22Rv1 (cell line): ENCODE measurements at regions not wholly inside any gene's neighbourhood (a gene's known extent, or its start where the extent isn't known, plus 50 kb on each side); places are given as distances from the start of the nearest gene placed in this dataset.

ENCODE experiments used
- ZFX ChIP-seq: fragments of 450-650 bp; IDR thresholded peaks from 2 replicates; pipeline ENCODE4 v1.6.1; 2017; ENCODE audit warnings: antibody characterized with exemption, borderline replicate concordance
- TF ChIP-seq, protein P1 (sequence below): fragments of 450-650 bp; IDR thresholded peaks from 2 replicates; pipeline ENCODE4 v1.5.1; 2017; ENCODE audit warnings: mild to moderate bottlenecking

DNA sequence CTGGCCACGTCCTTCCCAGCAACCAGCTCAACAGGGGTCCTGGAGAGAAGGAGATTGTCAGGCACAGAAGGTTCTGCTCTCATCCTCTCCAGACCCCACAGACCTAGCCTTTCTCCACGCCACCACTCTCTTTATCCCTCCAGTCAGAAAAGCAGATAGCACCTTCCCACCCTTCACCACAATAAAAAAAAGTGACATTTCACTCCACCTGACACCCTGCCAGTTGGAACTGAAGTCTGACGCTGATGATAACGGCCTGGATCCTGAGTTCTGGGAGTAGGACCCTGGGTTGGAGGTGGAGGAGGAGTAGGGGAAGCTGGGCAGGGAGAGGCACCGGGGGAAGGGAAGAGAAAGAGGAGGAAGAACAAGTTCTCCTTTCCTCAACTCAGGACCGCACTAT is 127.5 kb upstream of the ANO1 start:
- TF ChIP-seq, protein P1, sequence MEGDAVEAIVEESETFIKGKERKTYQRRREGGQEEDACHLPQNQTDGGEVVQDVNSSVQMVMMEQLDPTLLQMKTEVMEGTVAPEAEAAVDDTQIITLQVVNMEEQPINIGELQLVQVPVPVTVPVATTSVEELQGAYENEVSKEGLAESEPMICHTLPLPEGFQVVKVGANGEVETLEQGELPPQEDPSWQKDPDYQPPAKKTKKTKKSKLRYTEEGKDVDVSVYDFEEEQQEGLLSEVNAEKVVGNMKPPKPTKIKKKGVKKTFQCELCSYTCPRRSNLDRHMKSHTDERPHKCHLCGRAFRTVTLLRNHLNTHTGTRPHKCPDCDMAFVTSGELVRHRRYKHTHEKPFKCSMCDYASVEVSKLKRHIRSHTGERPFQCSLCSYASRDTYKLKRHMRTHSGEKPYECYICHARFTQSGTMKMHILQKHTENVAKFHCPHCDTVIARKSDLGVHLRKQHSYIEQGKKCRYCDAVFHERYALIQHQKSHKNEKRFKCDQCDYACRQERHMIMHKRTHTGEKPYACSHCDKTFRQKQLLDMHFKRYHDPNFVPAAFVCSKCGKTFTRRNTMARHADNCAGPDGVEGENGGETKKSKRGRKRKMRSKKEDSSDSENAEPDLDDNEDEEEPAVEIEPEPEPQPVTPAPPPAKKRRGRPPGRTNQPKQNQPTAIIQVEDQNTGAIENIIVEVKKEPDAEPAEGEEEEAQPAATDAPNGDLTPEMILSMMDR: no peak
- TF ChIP-seq ZFX: no peak
